ENCODE measurements at regions not wholly inside any gene's neighbourhood (a gene's known extent, or its start where the extent isn't known, plus 50 kb on each side); places are given as distances from the start of the nearest gene placed in this dataset.

DNA sequence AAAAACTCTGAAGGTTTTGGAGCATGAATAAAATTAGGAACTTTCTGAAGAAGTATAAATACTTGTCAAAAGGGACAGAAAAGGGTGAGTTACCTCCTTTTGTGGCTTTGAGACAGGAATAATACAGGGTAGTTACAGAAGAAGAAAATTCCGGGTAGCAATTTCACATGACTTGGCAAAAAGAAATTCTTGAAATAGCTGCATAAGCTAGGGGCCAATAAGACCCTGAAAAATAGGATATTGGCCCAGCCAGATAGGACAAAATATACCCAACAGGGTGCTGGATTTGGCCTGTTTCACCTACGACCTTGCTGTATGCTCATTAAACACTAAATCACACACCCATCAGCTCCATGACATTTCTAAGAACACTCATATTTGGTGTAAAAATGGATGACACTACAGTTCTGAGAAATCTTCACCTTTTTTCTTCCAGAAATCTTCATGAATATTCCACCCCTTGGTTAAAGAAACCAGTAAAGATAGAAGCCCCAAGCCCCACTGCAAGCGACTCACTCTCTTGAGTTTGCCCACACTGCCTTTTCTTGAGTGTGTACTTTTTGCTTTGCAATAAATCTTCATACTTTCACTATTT, 362.7 kb downstream of the SEMA3D start:
- H3K79me2 ChIP-seq = no peaks in the 10 kb centered on the region

DNA sequence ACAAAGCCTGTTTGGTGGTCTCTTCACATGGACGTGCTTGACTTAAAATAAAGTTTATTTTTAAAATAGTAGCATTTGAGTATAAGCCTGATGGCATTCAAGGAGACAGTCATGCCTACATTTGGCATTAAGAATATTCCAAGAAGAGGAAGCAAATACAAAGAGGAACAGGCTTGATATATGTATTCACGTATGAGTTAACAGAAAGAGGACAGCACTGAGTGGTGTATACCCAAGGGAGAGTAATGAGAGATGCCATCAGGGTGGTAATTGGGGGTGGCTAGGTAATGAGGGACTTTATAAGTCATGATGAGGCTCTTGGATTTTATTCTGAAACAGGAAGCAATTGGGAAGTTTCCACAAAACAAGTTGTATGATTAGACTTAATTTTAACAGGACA, 363.3 kb downstream of the SEMA3D start:
- no peaks in the 10 kb centered on the region for H3K4me1 ChIP-seq (ENCODE audit: insufficient read depth)
- H3K4me3 ChIP-seq = no peak overlapping the region
- H2AFZ ChIP-seq = no peak overlapping the region
- 89% methylated on average over 2 of the region's 2 CpGs for WGBS (ENCODE audit: low lambda C conversion rate, missing lambda C conversion rate)
- no peaks in the 10 kb centered on the region for H3K79me2 ChIP-seq
- H3K27me3 ChIP-seq = no peaks in the 10 kb centered on the region
- H3K9me3 ChIP-seq (ENCODE audit: low read depth) = no peaks in the 10 kb centered on the region
- no peaks in the 10 kb centered on the region for H3K36me3 ChIP-seq (replicated peaks; ENCODE audit: insufficient read depth, low read depth)
- H3K9me2 ChIP-seq (replicated peaks; ENCODE audit: insufficient read depth) = no peaks in the 10 kb centered on the region
- no peak for DNase-seq (ENCODE audit: low spot score)
- H3K27ac ChIP-seq = no peak overlapping the region
- no peaks in the 10 kb centered on the region for H4K20me1 ChIP-seq (ENCODE audit: insufficient read depth, poor library complexity, severe bottlenecking)
- H3K4me2 ChIP-seq = no peak overlapping the region
- TF ChIP-seq EZH2phosphoT487 (IDR thresholded peaks at IDR 0.05; ENCODE audit: low read depth, severe bottlenecking, unreplicated experiment) (no peak), EZH2 (IDR thresholded peaks at IDR 0.05; ENCODE audit: borderline replicate concordance) (no peak)
- TF ChIP-seq, protein P1, sequence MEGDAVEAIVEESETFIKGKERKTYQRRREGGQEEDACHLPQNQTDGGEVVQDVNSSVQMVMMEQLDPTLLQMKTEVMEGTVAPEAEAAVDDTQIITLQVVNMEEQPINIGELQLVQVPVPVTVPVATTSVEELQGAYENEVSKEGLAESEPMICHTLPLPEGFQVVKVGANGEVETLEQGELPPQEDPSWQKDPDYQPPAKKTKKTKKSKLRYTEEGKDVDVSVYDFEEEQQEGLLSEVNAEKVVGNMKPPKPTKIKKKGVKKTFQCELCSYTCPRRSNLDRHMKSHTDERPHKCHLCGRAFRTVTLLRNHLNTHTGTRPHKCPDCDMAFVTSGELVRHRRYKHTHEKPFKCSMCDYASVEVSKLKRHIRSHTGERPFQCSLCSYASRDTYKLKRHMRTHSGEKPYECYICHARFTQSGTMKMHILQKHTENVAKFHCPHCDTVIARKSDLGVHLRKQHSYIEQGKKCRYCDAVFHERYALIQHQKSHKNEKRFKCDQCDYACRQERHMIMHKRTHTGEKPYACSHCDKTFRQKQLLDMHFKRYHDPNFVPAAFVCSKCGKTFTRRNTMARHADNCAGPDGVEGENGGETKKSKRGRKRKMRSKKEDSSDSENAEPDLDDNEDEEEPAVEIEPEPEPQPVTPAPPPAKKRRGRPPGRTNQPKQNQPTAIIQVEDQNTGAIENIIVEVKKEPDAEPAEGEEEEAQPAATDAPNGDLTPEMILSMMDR (IDR thresholded peaks at IDR 0.05; ENCODE audit: poor library complexity) = no peak

More for the DNA sequence above, 362.7 kb downstream of the SEMA3D start:
- TF ChIP-seq EZH2phosphoT487 (IDR thresholded peaks at IDR 0.05; ENCODE audit: low read depth, severe bottlenecking, unreplicated experiment) (no peak), EZH2 (IDR thresholded peaks at IDR 0.05; ENCODE audit: borderline replicate concordance) (no peak)
- TF ChIP-seq, protein P1 (IDR thresholded peaks at IDR 0.05; ENCODE audit: poor library complexity) = no peak
- Histone ChIP-seq H2AFZ (no peak overlapping the region), H3K9me3 (ENCODE audit: low read depth) (no peaks in the 10 kb centered on the region), H3K36me3 (replicated peaks; ENCODE audit: insufficient read depth, low read depth) (no peaks in the 10 kb centered on the region), H3K27me3 (no peaks in the 10 kb centered on the region), H3K4me1 (ENCODE audit: insufficient read depth) (no peaks in the 10 kb centered on the region), H3K4me2 (no peak overlapping the region), H3K27ac (no peak overlapping the region), H4K20me1 (ENCODE audit: insufficient read depth, poor library complexity, severe bottlenecking) (no peaks in the 10 kb centered on the region), H3K9me2 (replicated peaks; ENCODE audit: insufficient read depth) (no peaks in the 10 kb centered on the region), H3K4me3 (no peak overlapping the region)
- no peak for DNase-seq (ENCODE audit: low spot score)
- 78% methylated on average over 3 of the region's 3 CpGs for WGBS (ENCODE audit: low lambda C conversion rate, missing lambda C conversion rate)

DNA sequence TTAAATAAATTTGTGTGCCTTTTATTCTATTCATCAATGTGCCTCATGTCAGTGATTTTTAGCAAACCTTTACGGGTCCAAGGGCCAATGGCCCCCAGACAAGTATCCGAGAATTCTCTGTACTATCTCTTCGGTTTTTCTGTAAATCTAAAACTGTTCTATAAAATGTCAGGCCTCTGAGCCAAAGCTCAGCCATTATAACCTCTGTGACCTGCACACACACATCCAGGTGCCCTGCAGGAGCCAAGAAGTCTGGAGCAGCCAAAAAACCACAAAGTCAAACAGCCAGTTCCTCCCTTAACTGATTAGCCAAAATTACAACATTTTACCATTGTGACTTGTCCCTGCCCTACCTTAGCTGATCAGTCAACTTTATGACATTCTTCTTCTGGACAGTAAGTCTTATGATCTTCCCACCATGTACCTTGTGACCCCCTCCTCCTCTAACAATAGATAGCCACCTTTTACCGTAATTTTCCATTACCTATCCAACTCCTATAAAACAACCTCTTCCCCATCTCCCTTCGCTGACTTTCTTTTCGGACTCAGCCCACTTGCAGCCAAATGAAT, 363.8 kb downstream of the SEMA3D start:
- Histone ChIP-seq H3K4me3 (no peak overlapping the region), H3K9me3 (ENCODE audit: low read depth) (no peaks in the 10 kb centered on the region), H3K4me1 (ENCODE audit: insufficient read depth) (no peaks in the 10 kb centered on the region), H3K9me2 (replicated peaks; ENCODE audit: insufficient read depth) (no peaks in the 10 kb centered on the region), H3K27ac (no peak overlapping the region), H2AFZ (no peak overlapping the region), H3K79me2 (no peaks in the 10 kb centered on the region), H4K20me1 (ENCODE audit: insufficient read depth, poor library complexity, severe bottlenecking) (no peaks in the 10 kb centered on the region), H3K4me2 (no peak overlapping the region), H3K36me3 (replicated peaks; ENCODE audit: insufficient read depth, low read depth) (no peaks in the 10 kb centered on the region), H3K27me3 (no peaks in the 10 kb centered on the region)
- WGBS (ENCODE audit: low lambda C conversion rate, missing lambda C conversion rate) = 86% methylated on average over 6 of the region's 6 CpGs
- DNase-seq (ENCODE audit: low spot score) = no peak
- TF ChIP-seq EZH2phosphoT487 (IDR thresholded peaks at IDR 0.05; ENCODE audit: low read depth, severe bottlenecking, unreplicated experiment) (no peak), EZH2 (IDR thresholded peaks at IDR 0.05; ENCODE audit: borderline replicate concordance) (no peak)
- TF ChIP-seq, protein P1 (IDR thresholded peaks at IDR 0.05; ENCODE audit: poor library complexity) = no peak
